ENCODE measurements at regions not wholly inside any gene's neighbourhood (a gene's known extent, or its start where the extent isn't known, plus 50 kb on each side); places are given as distances from the start of the nearest gene placed in this dataset.

DNA sequence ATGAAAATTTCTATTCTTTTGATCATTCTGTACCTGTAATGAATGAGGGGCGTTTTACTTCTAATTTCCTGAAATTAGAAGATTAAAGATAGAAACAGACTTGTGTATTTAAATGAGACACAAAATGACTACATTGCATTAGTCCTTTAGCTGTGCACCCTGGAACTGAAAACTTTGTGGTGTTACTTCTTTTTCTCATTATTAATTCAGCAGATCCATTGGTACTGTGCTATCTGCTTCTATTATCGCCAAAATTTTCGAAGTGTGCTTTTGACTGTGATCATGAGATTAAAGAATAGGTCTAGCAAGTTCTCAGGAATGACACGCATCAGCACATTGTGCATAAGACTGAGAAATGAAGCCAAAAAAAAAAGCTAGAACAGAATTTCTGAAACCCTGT, 1938.9 kb upstream of the TENM3 start:
- TF ChIP-seq CTCF (IDR thresholded peaks at IDR 0.05; ENCODE audit: control insufficient read depth, extremely low read depth, insufficient read depth): no peak
- DNase-seq (ENCODE audit: low read depth): no peak
- H3K4me3 ChIP-seq (ENCODE audit: low read depth, low read length): no peak overlapping the region

GRCh38 chr4:180310616-180311015, 1932.6 kb upstream of the TENM3 start:
- no peak overlapping the region for H3K4me3 ChIP-seq (ENCODE audit: low read depth, low read length)
- DNase-seq (ENCODE audit: low read depth): no peak
- TF ChIP-seq CTCF (IDR thresholded peaks at IDR 0.05; ENCODE audit: control insufficient read depth, extremely low read depth, insufficient read depth): no peak

DNA sequence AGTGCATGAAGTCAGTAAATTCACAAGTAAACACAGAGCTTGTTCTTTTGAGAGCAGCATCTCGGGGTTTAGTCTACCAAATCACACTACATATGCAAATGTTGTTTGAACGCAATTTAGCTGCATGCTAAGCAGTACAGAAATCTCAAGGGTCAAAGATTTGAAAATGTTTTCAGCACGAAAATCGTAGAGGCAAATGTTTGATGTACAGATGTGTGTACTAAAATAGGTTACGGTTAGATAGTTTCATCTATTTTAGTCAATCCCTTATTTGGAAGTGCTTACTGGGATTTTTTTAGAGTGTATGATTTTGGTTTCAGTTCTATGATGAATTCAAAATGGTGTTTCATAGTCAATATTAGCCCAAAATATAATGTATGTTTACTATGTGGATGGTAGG, 1928.2 kb upstream of the TENM3 start:
- TF ChIP-seq CTCF (IDR thresholded peaks at IDR 0.05; ENCODE audit: control insufficient read depth, extremely low read depth, insufficient read depth): no peak
- no peak for DNase-seq (ENCODE audit: low read depth)
- no peak overlapping the region for H3K4me3 ChIP-seq (ENCODE audit: low read depth, low read length)

- TF ChIP-seq CTCF (IDR thresholded peaks at IDR 0.05; ENCODE audit: control insufficient read depth, extremely low read depth, insufficient read depth): no peak
- no peak for DNase-seq (ENCODE audit: low read depth)
- H3K4me3 ChIP-seq (ENCODE audit: low read depth, low read length): no peak overlapping the region
These were observed 1912.7 kb upstream of the TENM3 start for GRCh38 chr4:180330521-180330920.

GRCh38 chr4:180333162-180333561, 1910.0 kb upstream of the TENM3 start:
- DNase-seq (ENCODE audit: low read depth): no peak
- no peak overlapping the region for H3K4me3 ChIP-seq (ENCODE audit: low read depth, low read length)
- no peak for TF ChIP-seq CTCF (IDR thresholded peaks at IDR 0.05; ENCODE audit: control insufficient read depth, extremely low read depth, insufficient read depth)

- no peak overlapping the region for H3K4me3 ChIP-seq (ENCODE audit: low read depth, low read length)
- no peak for DNase-seq (ENCODE audit: low read depth)
- no peak for TF ChIP-seq CTCF (IDR thresholded peaks at IDR 0.05; ENCODE audit: control insufficient read depth, extremely low read depth, insufficient read depth)
These were observed 1907.6 kb upstream of the TENM3 start for GRCh38 chr4:180335566-180335965.

DNA sequence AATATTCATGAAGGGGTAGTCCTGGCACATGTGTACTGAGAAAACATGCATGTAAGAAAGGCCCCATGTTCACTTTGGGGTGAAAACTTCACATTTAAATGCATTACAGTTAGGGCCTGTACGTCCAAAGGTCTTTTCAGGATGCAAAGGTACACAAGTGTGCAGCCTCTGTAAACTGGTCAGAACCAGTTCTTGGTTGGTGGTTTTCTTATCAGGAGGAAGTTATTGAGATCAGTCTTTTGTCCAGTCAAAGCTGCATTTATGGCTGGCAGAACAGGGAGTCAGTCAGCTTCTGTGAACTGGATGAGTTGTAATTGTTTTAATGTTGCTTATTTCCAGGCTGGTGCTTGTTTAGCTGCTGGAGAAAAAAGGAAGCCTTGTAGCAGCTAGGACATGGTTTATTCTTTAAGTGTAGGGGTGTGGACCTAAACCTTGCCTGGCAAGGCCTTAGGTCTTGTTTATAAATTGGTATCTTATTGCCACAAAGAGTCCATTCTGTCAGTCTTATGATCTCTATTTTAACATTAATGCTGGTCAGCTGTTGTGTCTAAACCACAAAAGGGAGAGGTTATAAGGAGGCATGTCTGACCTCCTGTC, 1906.6 kb upstream of the TENM3 start:
- H3K4me3 ChIP-seq (ENCODE audit: low read depth, low read length): no peak overlapping the region
- no peak for DNase-seq (ENCODE audit: low read depth)
- no peak for TF ChIP-seq CTCF (IDR thresholded peaks at IDR 0.05; ENCODE audit: control insufficient read depth, extremely low read depth, insufficient read depth)

Data from LNCaP clone FGC (cell line).